Ovary (tissue), 7 donors: ENCODE measurements at regions not wholly inside any gene's neighbourhood (a gene's known extent, or its start where the extent isn't known, plus 50 kb on each side); places are given as distances from the start of the nearest gene placed in this dataset.
"Not testable (repeated sequence)": the region's sequence is repeated elsewhere in the genome, so short reads cannot be mapped to it uniquely, and the experiment has no call there.

ENCODE experiments used
- DNase-seq, 5 donors: peaks; one replicate each; pipeline ENCODE4 v3.0.0-alpha.2; 2019 to 2020
- H3K27ac ChIP-seq, 2 donors: fragments of 200-600 bp; one replicate each; pipeline versions ENCODE4 v1.5.1 to v1.8.0; 2019 to 2022
- H3K27me3 ChIP-seq: fragments of 200-600 bp; one replicate; pipeline ENCODE4 v1.8.0; 2022
- H3K36me3 ChIP-seq: fragments of 200-600 bp; sonication (generic); one replicate; pipeline ENCODE4 v1.5.1; 2019
- H3K4me1 ChIP-seq: one replicate; pipeline ENCODE4 v1.8.1; 2013; ENCODE audit warnings: mild to moderate bottlenecking, moderate library complexity; ENCODE audit not compliant: insufficient read depth
- H3K4me3 ChIP-seq: fragments of 200-600 bp; sonication (generic); one replicate; pipeline ENCODE4 v1.5.1; 2017
- H3K9me3 ChIP-seq, 2 donors: fragments of 200-600 bp in 1 of 2; sonication (generic) in 1 of 2; one replicate each; pipeline versions ENCODE4 v1.5.1 to v1.8.1; 2013 to 2019; ENCODE audit warnings: mild to moderate bottlenecking in 1 of 2, moderate library complexity in 1 of 2
- CTCF ChIP-seq, 3 donors: fragments of 450-650 bp in 2 of 3; fragments of 200-600 bp in 1 of 3; IDR thresholded peaks; one replicate each; pipeline versions ENCODE4 v1.5.1 to v1.8.0; 2016 to 2022; ENCODE audit warnings: antibody characterized with exemption in 3 of 3, mild to moderate bottlenecking in 1 of 3
- EP300 ChIP-seq: sonication (generic); formaldehyde crosslinking; IDR thresholded peaks from one replicate; pipeline ENCODE4 v1.6.1; 2017; ENCODE audit warnings: antibody characterized with exemption
- POLR2A ChIP-seq: fragments of 450-650 bp; IDR thresholded peaks from one replicate; pipeline ENCODE4 v1.6.1; 2017; ENCODE audit warnings: antibody characterized with exemption, mild to moderate bottlenecking, moderate library complexity
- WGBS, 3 donors: extraction: QIAGEN DNeasy Blood & Tissue Kit in 1 of 3; methylation state at CpG; one replicate each; pipeline versions ENCODE4 v1.1.5 to v1.1.7; 2013 to 2017; 5-methylcytosine and 5-hydroxymethylcytosine counted together
- intact Hi-C, 4 donors: fragments of 100-400 bp; cut with DNase I; formaldehyde crosslinking; loops; one replicate each; pipeline versions ENCODE4 v1.11.0 to v1.15.1; 2022 to 2023
- donor health status: DM: no; HTN: no; CAD: no; lungs with moderate emphysema.
- donor health status: DM: no; HTN: no; CAD: no.
- donor health status: Bipolar disorder and iron deficiency.
- donor health status: DM: no; HTN: no; CAD: no.
- donor health status: DM: yes; HTN: yes; CAD: no.

GRCh38 chr6:78530208-78530607, 337.1 kb upstream of the IRAK1BP1 start:
- 56 to 60% (median 59%) methylated on average over 3 of the region's 3 CpGs for WGBS, 3 donors
- intact Hi-C loops: no loop called here
- DNase-seq: no peak
- H3K27me3 ChIP-seq: no peaks in the 10 kb centered on the region
- no peaks in the 10 kb centered on the region for H3K36me3 ChIP-seq
- TF ChIP-seq POLR2A (no peak), CTCF (IDR thresholded peaks at IDR 0.05) (no peak), EP300 (no peak)
- no peaks in the 10 kb centered on the region for H3K9me3 ChIP-seq
- H3K4me1 ChIP-seq: no peaks in the 10 kb centered on the region
- no peak overlapping the region for H3K27ac ChIP-seq
- no peak overlapping the region for H3K4me3 ChIP-seq

GRCh38 chr6:78533426-78533825, 333.9 kb upstream of the IRAK1BP1 start:
- TF ChIP-seq CTCF (IDR thresholded peaks at IDR 0.05) (no peak), EP300 (no peak), POLR2A (no peak)

GRCh38 chr6:78533876-78534275, 333.5 kb upstream of the IRAK1BP1 start:
- no peaks in the 10 kb centered on the region for H3K4me1 ChIP-seq
- intact Hi-C loops: no loop called here
- no peak for DNase-seq

More at GRCh38 chr6:78533426-78533825, 333.9 kb upstream of the IRAK1BP1 start:
- no peak for DNase-seq
- Histone ChIP-seq H3K36me3 (no peaks in the 10 kb centered on the region), H3K27ac (no peak overlapping the region), H3K4me3 (no peak overlapping the region), H3K27me3 (no peaks in the 10 kb centered on the region), H3K9me3 (no peaks in the 10 kb centered on the region), H3K4me1 (no peaks in the 10 kb centered on the region)
- 61 to 88% (median 68%) methylated on average over 3 of the region's 3 CpGs for WGBS, 3 donors
- intact Hi-C loops: no loop called here

GRCh38 chr6:78538002-78538401, 329.3 kb upstream of the IRAK1BP1 start:
- no peaks in the 10 kb centered on the region for H3K4me1 ChIP-seq
- DNase-seq: no peak
- intact Hi-C loops: no loop called here
- TF ChIP-seq CTCF (IDR thresholded peaks at IDR 0.05) (no peak), POLR2A (no peak), EP300 (no peak)
- 89 to 90% (median 89%) methylated on average over 2 of the region's 2 CpGs for WGBS, 3 donors
- no peak overlapping the region for H3K27ac ChIP-seq
- H3K9me3 ChIP-seq: no peaks in the 10 kb centered on the region
- no peaks in the 10 kb centered on the region for H3K27me3 ChIP-seq
- H3K4me3 ChIP-seq: no peak overlapping the region
- no peaks in the 10 kb centered on the region for H3K36me3 ChIP-seq

More at GRCh38 chr6:78533876-78534275, 333.5 kb upstream of the IRAK1BP1 start:
- H3K36me3 ChIP-seq: no peaks in the 10 kb centered on the region
- TF ChIP-seq CTCF (IDR thresholded peaks at IDR 0.05) (no peak), EP300 (no peak), POLR2A (no peak)
- H3K27me3 ChIP-seq: no peaks in the 10 kb centered on the region
- H3K27ac ChIP-seq: no peak overlapping the region
- no peak overlapping the region for H3K4me3 ChIP-seq
- no peaks in the 10 kb centered on the region for H3K9me3 ChIP-seq

- H3K9me3 ChIP-seq, H3K4me1 ChIP-seq, intact Hi-C loops, H3K4me3 ChIP-seq, H3K36me3 ChIP-seq, H3K27ac ChIP-seq, H3K27me3 ChIP-seq, DNase-seq: not testable (repeated sequence)
- 87 to 97% (median 95%) methylated on average over 3 of the region's 3 CpGs for WGBS, 3 donors
Measured at GRCh38 chr6:78547636-78548035, 319.7 kb upstream of the IRAK1BP1 start.
